Vagina (tissue), 2 donors: ENCODE measurements at regions not wholly inside any gene's neighbourhood (a gene's known extent, or its start where the extent isn't known, plus 50 kb on each side); places are given as distances from the start of the nearest gene placed in this dataset.

Experiments used
- CTCF ChIP-seq, 3 experiments: fragments of 450-650 bp in 2 of 3; fragments of 200-600 bp in 1 of 3; sonication (generic) in 1 of 3; IDR thresholded peaks; one replicate each; pipeline ENCODE4 v1.5.1; 2017 to 2019; ENCODE audit warnings: antibody characterized with exemption in 3 of 3, mild to moderate bottlenecking in 2 of 3, moderate library complexity in 2 of 3
- POLR2AphosphoS5 ChIP-seq, 2 donors: sonication (generic); formaldehyde crosslinking; IDR thresholded peaks; one replicate each; pipeline ENCODE4 v1.9.0; 2017; ENCODE audit warnings: antibody characterized with exemption in 2 of 2, mild to moderate bottlenecking in 2 of 2, low read depth in 1 of 2; ENCODE audit not compliant: insufficient read depth in 1 of 2

- TF ChIP-seq CTCF (IDR thresholded peaks at IDR 0.05) (no peak), POLR2AphosphoS5 (IDR thresholded peaks at IDR 0.05; ENCODE audit: insufficient read depth in 1 of 2, low read depth in 1 of 2) (no peak)
Measured at GRCh38 chr5:167271511-167271910, 1019.9 kb upstream of the WWC1 start.
